Jurkat, Clone E6-1 (cell line): ENCODE measurements at regions not wholly inside any gene's neighbourhood (a gene's known extent, or its start where the extent isn't known, plus 50 kb on each side); places are given as distances from the start of the nearest gene placed in this dataset.
"Not testable (repeated sequence)": the region's sequence is repeated elsewhere in the genome, so short reads cannot be mapped to it uniquely, and the experiment has no call there.

Experiments
- DNase-seq: peaks from one replicate; pipeline ENCODE4 v3.0.0-alpha.2; 2011; ENCODE audit warnings: low read depth, low spot score
- H3K4me3 ChIP-seq: 2 replicates; pipeline ENCODE4 v1.5.1; 2011; ENCODE audit warnings: mild to moderate bottlenecking, low read length, control low read depth, moderate library complexity

GRCh38 chr6:51107769-51108203 is 289.1 kb downstream of the TFAP2B start:
- no peak for DNase-seq
- no peak overlapping the region for H3K4me3 ChIP-seq

GRCh38 chr6:51108563-51109234 is 290.0 kb downstream of the TFAP2B start:
- H3K4me3 ChIP-seq: no peak overlapping the region
- no peak for DNase-seq

- no peak for DNase-seq
Observed at GRCh38 chr6:51112731-51113130, 294.1 kb downstream of the TFAP2B start.

GRCh38 chr6:51116723-51117122 is 298.1 kb downstream of the TFAP2B start:
- no peak for DNase-seq
- H3K4me3 ChIP-seq: no peak overlapping the region

More at GRCh38 chr6:51112731-51113130, 294.1 kb downstream of the TFAP2B start:
- no peak overlapping the region for H3K4me3 ChIP-seq

- no peak for DNase-seq
- no peak overlapping the region for H3K4me3 ChIP-seq
Observed at GRCh38 chr6:51118792-51119191, 300.1 kb downstream of the TFAP2B start.

- H3K4me3 ChIP-seq: no peak overlapping the region
- no peak for DNase-seq
Observed at GRCh38 chr6:51120016-51120415, 301.3 kb downstream of the TFAP2B start.

GRCh38 chr6:51121380-51121976 is 302.8 kb downstream of the TFAP2B start:
- H3K4me3 ChIP-seq: not testable (repeated sequence)

GRCh38 chr6:51129043-51129442 is 310.4 kb downstream of the TFAP2B start:
- H3K4me3 ChIP-seq: no peak overlapping the region
- DNase-seq: no peak

More at GRCh38 chr6:51121380-51121976, 302.8 kb downstream of the TFAP2B start:
- DNase-seq: not testable (repeated sequence)

GRCh38 chr6:51137777-51138176 is 319.1 kb downstream of the TFAP2B start:
- DNase-seq: no peak
- no peak overlapping the region for H3K4me3 ChIP-seq

- DNase-seq: peak; percentile 73
- no peak overlapping the region for H3K4me3 ChIP-seq
Observed at GRCh38 chr6:51139950-51140385, 321.3 kb downstream of the TFAP2B start.

GRCh38 chr6:51141080-51141479 is 322.4 kb downstream of the TFAP2B start:
- H3K4me3 ChIP-seq: no peak overlapping the region
- no peak for DNase-seq

- no peak for DNase-seq
- H3K4me3 ChIP-seq: no peak overlapping the region
Observed at GRCh38 chr6:51147756-51148155, 329.1 kb downstream of the TFAP2B start.

GRCh38 chr6:51152594-51152993 is 333.9 kb downstream of the TFAP2B start:
- no peak overlapping the region for H3K4me3 ChIP-seq
- no peak for DNase-seq

- no peak for DNase-seq
- H3K4me3 ChIP-seq: no peak overlapping the region
Observed at GRCh38 chr6:51153109-51153508, 334.4 kb downstream of the TFAP2B start.

GRCh38 chr6:51154925-51155324 is 336.3 kb downstream of the TFAP2B start:
- not testable (repeated sequence) for H3K4me3 ChIP-seq, DNase-seq

GRCh38 chr6:51159260-51159659 is 340.6 kb downstream of the TFAP2B start:
- DNase-seq, H3K4me3 ChIP-seq: not testable (repeated sequence)

GRCh38 chr6:51161752-51162151 is 343.1 kb downstream of the TFAP2B start:
- H3K4me3 ChIP-seq: no peak overlapping the region
- DNase-seq: no peak

GRCh38 chr6:51163843-51164529 is 345.3 kb downstream of the TFAP2B start:
- no peak for DNase-seq
- H3K4me3 ChIP-seq: no peak overlapping the region

- H3K4me3 ChIP-seq: no peak overlapping the region
- no peak for DNase-seq
Observed at GRCh38 chr6:51166914-51167313, 348.2 kb downstream of the TFAP2B start.

GRCh38 chr6:51167468-51167867 is 348.8 kb downstream of the TFAP2B start:
- DNase-seq: no peak
- no peak overlapping the region for H3K4me3 ChIP-seq
